ENCODE measurements at regions not wholly inside any gene's neighbourhood (a gene's known extent, or its start where the extent isn't known, plus 50 kb on each side); places are given as distances from the start of the nearest gene placed in this dataset.

DNA sequence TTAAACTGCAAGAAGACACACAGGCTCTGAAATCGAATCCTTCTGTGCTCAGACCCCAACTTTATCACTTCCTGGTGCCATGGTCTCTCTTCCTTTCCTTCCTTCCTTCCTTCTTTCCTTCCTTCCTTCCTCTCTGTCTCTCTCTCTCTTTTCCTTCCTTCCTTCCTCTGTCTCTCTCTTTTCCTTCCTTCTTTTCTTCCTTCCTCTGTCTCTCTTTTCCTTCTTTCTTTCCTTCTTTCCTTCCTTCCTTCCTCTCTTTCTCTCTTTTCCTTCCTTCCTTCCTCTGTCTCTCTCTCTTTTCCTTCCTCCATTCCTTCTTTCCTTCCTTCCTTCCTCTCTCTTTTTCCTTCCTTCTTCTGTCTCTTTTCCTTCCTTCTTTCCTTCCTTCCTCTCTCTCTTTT lies 127.2 kb upstream of the CACNA1A start:
- Histone ChIP-seq H4K20me1 (replicated peaks; ENCODE audit: control insufficient read depth, extremely low read depth, insufficient read depth, low read length) (no peaks in the 10 kb centered on the region), H3K9ac (replicated peaks; ENCODE audit: extremely low read depth, insufficient read depth, low read length) (no peak overlapping the region), H3K27me3 (ENCODE audit: control insufficient read depth in 2 of 2, insufficient read depth in 2 of 2, low read length in 2 of 2) (no peaks in the 10 kb centered on the region), H3K4me1 (ENCODE audit: control insufficient read depth, extremely low read depth, insufficient read depth, low read length) (no peaks in the 10 kb centered on the region), H3K27ac (ENCODE audit: insufficient read depth, low read depth, low read length) (no peak overlapping the region), H3K9me1 (replicated peaks; ENCODE audit: control insufficient read depth, extremely low read depth, insufficient read depth, low read length) (no peaks in the 10 kb centered on the region), H3K4me3 (replicated peaks in 1 of 3; ENCODE audit: insufficient read depth in 1 of 3, low read depth in 1 of 3, low read length in 3 of 3) (no peak overlapping the region), H3K36me3 (ENCODE audit: control insufficient read depth in 2 of 2, extremely low read depth in 1 of 2, insufficient read depth in 2 of 2, low read length in 2 of 2) (no peaks in the 10 kb centered on the region), H2AFZ (ENCODE audit: low read depth, low read length) (no peak overlapping the region), H3K4me2 (ENCODE audit: insufficient read depth, low read length) (no peak overlapping the region), H3K79me2 (ENCODE audit: control insufficient read depth, insufficient read depth, low read length) (no peaks in the 10 kb centered on the region), H3K9me3 (replicated peaks; ENCODE audit: control insufficient read depth, insufficient read depth, low read length) (no peaks in the 10 kb centered on the region)
- FAIRE-seq (no peak), DNase-seq (ENCODE audit: low read depth, low spot score) (no peak)
- BruUV-seq (replicated peaks) = no TSS peak
- dilution Hi-C loops (cut with MboI; ENCODE audit: extremely low pct_ligation_motif_present, low sequenced_read_pairs) = no loop called here
- intact Hi-C loops (cut with micrococcal nuclease) = no loop called here
- ChIA-PET CTCF (no interaction called here), POLR2A (no interaction called here)
- TF ChIP-seq, protein P1, sequence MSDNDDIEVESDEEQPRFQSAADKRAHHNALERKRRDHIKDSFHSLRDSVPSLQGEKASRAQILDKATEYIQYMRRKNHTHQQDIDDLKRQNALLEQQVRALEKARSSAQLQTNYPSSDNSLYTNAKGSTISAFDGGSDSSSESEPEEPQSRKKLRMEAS (IDR thresholded peaks at IDR 0.05; ENCODE audit: insufficient read depth, insufficient read length) = no peak
- no peak for TF ChIP-seq MYC (IDR thresholded peaks at IDR 0.05; ENCODE audit: low read depth, low read length)
- no peak for TF ChIP-seq EZH2 (IDR thresholded peaks at IDR 0.05; ENCODE audit: borderline replicate concordance, low read depth, low read length, severe bottlenecking)
- no peak for TF ChIP-seq JUN (IDR thresholded peaks at IDR 0.05; ENCODE audit: borderline replicate concordance, insufficient read depth, insufficient read length, low read depth)
- no peak for TF ChIP-seq FOS (IDR thresholded peaks at IDR 0.05; ENCODE audit: borderline replicate concordance, insufficient read depth, low read length)
- TF ChIP-seq, protein P2, sequence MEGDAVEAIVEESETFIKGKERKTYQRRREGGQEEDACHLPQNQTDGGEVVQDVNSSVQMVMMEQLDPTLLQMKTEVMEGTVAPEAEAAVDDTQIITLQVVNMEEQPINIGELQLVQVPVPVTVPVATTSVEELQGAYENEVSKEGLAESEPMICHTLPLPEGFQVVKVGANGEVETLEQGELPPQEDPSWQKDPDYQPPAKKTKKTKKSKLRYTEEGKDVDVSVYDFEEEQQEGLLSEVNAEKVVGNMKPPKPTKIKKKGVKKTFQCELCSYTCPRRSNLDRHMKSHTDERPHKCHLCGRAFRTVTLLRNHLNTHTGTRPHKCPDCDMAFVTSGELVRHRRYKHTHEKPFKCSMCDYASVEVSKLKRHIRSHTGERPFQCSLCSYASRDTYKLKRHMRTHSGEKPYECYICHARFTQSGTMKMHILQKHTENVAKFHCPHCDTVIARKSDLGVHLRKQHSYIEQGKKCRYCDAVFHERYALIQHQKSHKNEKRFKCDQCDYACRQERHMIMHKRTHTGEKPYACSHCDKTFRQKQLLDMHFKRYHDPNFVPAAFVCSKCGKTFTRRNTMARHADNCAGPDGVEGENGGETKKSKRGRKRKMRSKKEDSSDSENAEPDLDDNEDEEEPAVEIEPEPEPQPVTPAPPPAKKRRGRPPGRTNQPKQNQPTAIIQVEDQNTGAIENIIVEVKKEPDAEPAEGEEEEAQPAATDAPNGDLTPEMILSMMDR (IDR thresholded peaks at IDR 0.05; ENCODE audit: extremely low read depth in 1 of 2, insufficient read depth in 1 of 2, low read depth in 1 of 2, low read length in 2 of 2) = no peak
- TF ChIP-seq GATA2 (IDR thresholded peaks at IDR 0.05; ENCODE audit: insufficient read depth, insufficient read length, low read depth, low read length) = no peak
- no peak for TF ChIP-seq POLR2AphosphoS5 (IDR thresholded peaks at IDR 0.05; ENCODE audit: insufficient read depth, low read depth, low read length)
- no peak for TF ChIP-seq POLR2A (IDR thresholded peaks at IDR 0.05; ENCODE audit: low read depth, low read length)
